ENCODE measurements at regions not wholly inside any gene's neighbourhood (a gene's known extent, or its start where the extent isn't known, plus 50 kb on each side); places are given as distances from the start of the nearest gene placed in this dataset.

DNA sequence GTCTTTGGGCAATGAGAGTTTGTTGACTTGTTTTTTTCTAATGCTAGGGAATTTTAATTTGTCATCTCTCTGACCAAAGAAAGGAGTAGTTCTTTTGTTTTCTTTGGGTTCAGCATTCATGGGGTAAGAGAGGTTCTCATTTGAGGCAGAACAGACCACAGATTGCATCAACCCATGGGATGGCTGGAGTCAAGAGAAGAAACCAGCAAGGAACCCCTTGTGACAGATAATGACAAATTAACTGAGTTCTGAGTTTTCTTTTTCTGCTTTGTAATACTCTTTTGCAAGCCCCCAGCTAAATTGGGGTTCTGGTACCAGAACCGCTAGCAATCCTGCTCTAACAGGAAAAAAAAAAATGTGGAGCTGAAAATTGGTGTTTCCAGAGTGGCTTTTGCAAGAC, 864.1 kb downstream of the DIAPH3 start:
- no peaks in the 10 kb centered on the region for H3K36me3 ChIP-seq
- no peaks in the 10 kb centered on the region for H3K27me3 ChIP-seq
- TF ChIP-seq POLR2AphosphoS5 (IDR thresholded peaks at IDR 0.05), result no peak
- TF ChIP-seq POLR2A (IDR thresholded peaks at IDR 0.05), result no peak
- TF ChIP-seq, protein P1, sequence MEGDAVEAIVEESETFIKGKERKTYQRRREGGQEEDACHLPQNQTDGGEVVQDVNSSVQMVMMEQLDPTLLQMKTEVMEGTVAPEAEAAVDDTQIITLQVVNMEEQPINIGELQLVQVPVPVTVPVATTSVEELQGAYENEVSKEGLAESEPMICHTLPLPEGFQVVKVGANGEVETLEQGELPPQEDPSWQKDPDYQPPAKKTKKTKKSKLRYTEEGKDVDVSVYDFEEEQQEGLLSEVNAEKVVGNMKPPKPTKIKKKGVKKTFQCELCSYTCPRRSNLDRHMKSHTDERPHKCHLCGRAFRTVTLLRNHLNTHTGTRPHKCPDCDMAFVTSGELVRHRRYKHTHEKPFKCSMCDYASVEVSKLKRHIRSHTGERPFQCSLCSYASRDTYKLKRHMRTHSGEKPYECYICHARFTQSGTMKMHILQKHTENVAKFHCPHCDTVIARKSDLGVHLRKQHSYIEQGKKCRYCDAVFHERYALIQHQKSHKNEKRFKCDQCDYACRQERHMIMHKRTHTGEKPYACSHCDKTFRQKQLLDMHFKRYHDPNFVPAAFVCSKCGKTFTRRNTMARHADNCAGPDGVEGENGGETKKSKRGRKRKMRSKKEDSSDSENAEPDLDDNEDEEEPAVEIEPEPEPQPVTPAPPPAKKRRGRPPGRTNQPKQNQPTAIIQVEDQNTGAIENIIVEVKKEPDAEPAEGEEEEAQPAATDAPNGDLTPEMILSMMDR (IDR thresholded peaks at IDR 0.05), result no peak
- TF ChIP-seq EP300 (IDR thresholded peaks at IDR 0.05), result no peak
- no peak overlapping the region for H3K27ac ChIP-seq
- H3K4me1 ChIP-seq, result no peaks in the 10 kb centered on the region
- ATAC-seq, result no peak
- peaks cover 0 to 8% (median 0%) of the 10 kb centered on the region in 3 donors for H3K9me3 ChIP-seq
- no peak overlapping the region for H3K4me3 ChIP-seq
- 100% methylated on average over 1 of the region's 1 CpG for WGBS, 2 donors (ENCODE audit: low coverage in 1 of 2)

DNA sequence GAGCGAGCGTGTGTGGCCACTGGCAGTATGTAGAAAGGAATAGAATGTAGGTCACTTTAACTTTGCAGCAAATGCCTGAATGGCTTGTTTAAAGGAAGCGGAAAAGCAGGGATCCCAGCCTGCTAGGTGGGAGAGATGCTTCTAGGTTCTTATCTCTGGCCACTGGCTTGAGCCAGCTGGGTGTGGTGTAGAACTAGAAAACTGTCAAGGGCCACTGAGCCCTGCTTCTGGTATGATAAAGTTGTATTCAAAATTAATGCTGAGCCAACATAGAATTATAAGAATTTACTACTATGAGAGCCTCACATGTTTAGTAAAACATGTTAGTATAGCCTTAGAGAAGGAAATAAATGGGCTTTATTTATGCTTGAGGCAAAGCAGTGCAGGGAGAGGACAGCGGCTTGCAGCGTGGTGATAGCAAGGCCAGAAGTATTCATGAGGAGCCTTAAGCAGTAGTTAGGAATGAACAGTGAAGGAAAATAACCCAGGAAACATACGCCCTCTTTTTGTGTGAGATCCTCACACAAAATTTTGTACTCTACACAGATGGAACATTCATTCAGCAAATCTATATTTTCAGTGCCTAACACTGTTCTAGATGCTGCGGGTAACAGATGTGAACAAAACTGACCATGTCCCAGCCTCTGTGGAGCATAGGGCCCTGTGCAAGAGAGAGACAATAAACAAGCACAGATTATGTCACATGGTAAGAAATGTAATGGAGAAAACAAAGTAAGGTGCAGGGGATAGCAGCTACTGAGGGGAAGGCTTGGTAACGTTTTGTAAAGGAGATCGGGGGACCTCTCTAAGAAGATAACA, 863.2 kb downstream of the DIAPH3 start:
- TF ChIP-seq POLR2AphosphoS5 (IDR thresholded peaks at IDR 0.05), result no peak
- no peak for TF ChIP-seq POLR2A (IDR thresholded peaks at IDR 0.05)
- TF ChIP-seq, protein P1 (IDR thresholded peaks at IDR 0.05), result no peak
- no peak for TF ChIP-seq EP300 (IDR thresholded peaks at IDR 0.05)
- H3K27me3 ChIP-seq, result no peaks in the 10 kb centered on the region
- H3K27ac ChIP-seq, result no peak overlapping the region
- H3K4me1 ChIP-seq, result no peaks in the 10 kb centered on the region
- H3K36me3 ChIP-seq, result no peaks in the 10 kb centered on the region
- peaks cover 0 to 8% (median 0%) of the 10 kb centered on the region in 3 donors for H3K9me3 ChIP-seq
- H3K4me3 ChIP-seq, result no peak overlapping the region
- ATAC-seq, result no peak
- WGBS, 2 donors (ENCODE audit: low coverage in 1 of 2), result 74 to 94% methylated on average over 5 to 8 of the region's 9 CpGs

DNA sequence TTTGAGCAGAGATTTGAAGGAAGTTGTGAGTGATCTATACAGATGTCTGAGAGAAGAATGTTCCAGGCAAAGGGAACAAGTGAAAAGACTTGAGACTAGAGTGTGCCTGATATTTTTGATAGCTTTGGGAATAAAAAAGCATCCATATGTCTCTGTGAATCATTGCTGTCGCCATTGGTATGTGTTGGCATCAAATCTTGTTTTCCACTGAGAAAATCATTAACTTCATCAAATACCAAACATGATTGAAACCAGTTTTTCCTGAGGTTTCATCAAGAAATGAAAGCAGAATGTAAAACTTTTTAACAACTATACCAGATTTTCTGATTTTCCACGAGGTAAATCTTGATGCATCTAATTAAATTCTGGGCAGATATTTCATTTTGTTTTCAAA, 862.6 kb downstream of the DIAPH3 start:
- ATAC-seq, result no peak
- H3K9me3 ChIP-seq, result peaks cover 0 to 4% (median 0%) of the 10 kb centered on the region in 3 donors
- H3K4me1 ChIP-seq, result no peaks in the 10 kb centered on the region
- no peak overlapping the region for H3K27ac ChIP-seq
- no peaks in the 10 kb centered on the region for H3K36me3 ChIP-seq
- TF ChIP-seq POLR2A (IDR thresholded peaks at IDR 0.05) (no peak), EP300 (IDR thresholded peaks at IDR 0.05) (no peak), POLR2AphosphoS5 (IDR thresholded peaks at IDR 0.05) (no peak)
- TF ChIP-seq, protein P1 (IDR thresholded peaks at IDR 0.05), result no peak
- H3K27me3 ChIP-seq, result no peaks in the 10 kb centered on the region
- WGBS, 2 donors (ENCODE audit: low coverage in 1 of 2), result 54 to 69% methylated on average over 2 of the region's 2 CpGs
- no peak overlapping the region for H3K4me3 ChIP-seq

DNA sequence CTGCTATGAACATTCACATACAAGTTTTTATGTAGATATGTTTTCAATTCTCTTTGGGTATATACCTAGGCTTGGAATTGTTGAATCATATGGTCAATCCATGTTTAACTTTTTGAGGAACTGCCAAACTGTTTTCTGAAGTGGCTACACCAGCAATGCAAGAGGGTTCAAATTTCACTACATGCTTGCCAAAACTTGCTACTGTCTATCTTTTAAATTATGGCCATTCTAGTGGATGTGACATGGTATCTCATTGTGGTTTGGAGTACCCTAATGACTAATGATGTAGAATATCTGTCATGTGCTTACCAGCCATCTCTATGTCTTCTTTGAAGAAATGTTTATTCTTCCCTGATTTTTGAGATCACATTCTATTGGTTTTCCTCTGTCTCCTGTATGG, 860.3 kb downstream of the DIAPH3 start:
- Histone ChIP-seq H3K4me3 (no peak overlapping the region), H3K27ac (no peak overlapping the region), H3K9me3 (no peaks in the 10 kb centered on the region), H3K36me3 (no peaks in the 10 kb centered on the region), H3K4me1 (no peaks in the 10 kb centered on the region), H3K27me3 (no peaks in the 10 kb centered on the region)
- ATAC-seq, result no peak
- TF ChIP-seq, protein P1 (IDR thresholded peaks at IDR 0.05), result no peak
- TF ChIP-seq POLR2A (IDR thresholded peaks at IDR 0.05) (no peak), POLR2AphosphoS5 (IDR thresholded peaks at IDR 0.05) (no peak), EP300 (IDR thresholded peaks at IDR 0.05) (no peak)

DNA sequence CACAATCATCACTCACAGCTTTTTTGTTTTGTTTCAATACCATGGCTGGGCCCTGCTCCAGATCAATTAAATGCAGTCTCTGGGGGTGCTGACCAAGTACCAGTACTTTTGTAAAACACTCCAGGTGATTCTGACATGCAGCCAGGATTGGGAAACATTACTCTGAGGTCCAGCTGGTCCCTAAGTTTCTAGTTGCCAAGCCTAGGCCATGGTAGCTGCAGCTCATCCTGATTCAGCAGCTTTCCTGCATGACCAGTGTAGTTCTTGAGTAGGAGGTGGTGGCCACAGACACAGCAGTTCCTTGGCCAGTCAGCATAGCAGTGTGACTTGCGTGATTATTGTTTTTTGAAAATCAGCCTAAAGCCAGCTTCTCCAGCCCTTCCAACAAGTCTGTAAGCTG, 859.1 kb downstream of the DIAPH3 start:
- Histone ChIP-seq H3K4me3 (no peak overlapping the region), H3K36me3 (no peaks in the 10 kb centered on the region), H3K27ac (no peak overlapping the region), H3K4me1 (no peaks in the 10 kb centered on the region), H3K27me3 (no peaks in the 10 kb centered on the region), H3K9me3 (no peaks in the 10 kb centered on the region)
- ATAC-seq, result no peak
- 88 to 100% methylated on average over 1 of the region's 1 CpG for WGBS, 2 donors (ENCODE audit: low coverage in 1 of 2)
- TF ChIP-seq, protein P1 (IDR thresholded peaks at IDR 0.05), result no peak
- TF ChIP-seq EP300 (IDR thresholded peaks at IDR 0.05), result no peak
- no peak for TF ChIP-seq POLR2AphosphoS5 (IDR thresholded peaks at IDR 0.05)
- no peak for TF ChIP-seq POLR2A (IDR thresholded peaks at IDR 0.05)

Data from gastroesophageal sphincter (tissue), 4 donors.